Activated naive CD4-positive, alpha-beta T cell treated with anti-CD3 and anti-CD28 coated beads for 36 hours (primary cell): ENCODE measurements at regions not wholly inside any gene's neighbourhood (a gene's known extent, or its start where the extent isn't known, plus 50 kb on each side); places are given as distances from the start of the nearest gene placed in this dataset.

Experiments used
- CTCF ChIA-PET: fragments of 350-600 bp; sonication (Branson Sonifier 250); formaldehyde crosslinking; loops from one replicate; lab custom pipeline; 2021; ENCODE audit warnings: antibody characterized with exemption; lab: Charles Lee
- DNase-seq: peaks from one replicate; pipeline ENCODE4 v3.0.0-alpha.2; 2020
- H3K27ac Mint-ChIP-seq: one replicate; pipeline ENCODE4 v1.8.0; 2021; ENCODE audit warnings: mild to moderate bottlenecking, mixed read lengths
- H3K27me3 Mint-ChIP-seq: one replicate; pipeline ENCODE4 v1.8.0; 2021; ENCODE audit warnings: low read depth, mixed read lengths
- H3K36me3 Mint-ChIP-seq: one replicate; pipeline ENCODE4 v1.8.0; 2021; ENCODE audit warnings: low read depth, mixed read lengths
- H3K4me1 Mint-ChIP-seq: one replicate; pipeline ENCODE4 v1.8.0; 2021; ENCODE audit warnings: low read depth, mixed read lengths
- H3K4me3 Mint-ChIP-seq: one replicate; pipeline ENCODE4 v1.8.0; 2021; ENCODE audit warnings: mild to moderate bottlenecking, moderate library complexity, mixed read lengths
- H3K9me3 Mint-ChIP-seq: one replicate; pipeline ENCODE4 v1.8.0; 2021; ENCODE audit warnings: mixed read lengths
- intact Hi-C: fragments of 100-400 bp; cut with micrococcal nuclease; formaldehyde crosslinking; loops from one replicate; pipeline ENCODE4 v1.15.1; 2023

DNA sequence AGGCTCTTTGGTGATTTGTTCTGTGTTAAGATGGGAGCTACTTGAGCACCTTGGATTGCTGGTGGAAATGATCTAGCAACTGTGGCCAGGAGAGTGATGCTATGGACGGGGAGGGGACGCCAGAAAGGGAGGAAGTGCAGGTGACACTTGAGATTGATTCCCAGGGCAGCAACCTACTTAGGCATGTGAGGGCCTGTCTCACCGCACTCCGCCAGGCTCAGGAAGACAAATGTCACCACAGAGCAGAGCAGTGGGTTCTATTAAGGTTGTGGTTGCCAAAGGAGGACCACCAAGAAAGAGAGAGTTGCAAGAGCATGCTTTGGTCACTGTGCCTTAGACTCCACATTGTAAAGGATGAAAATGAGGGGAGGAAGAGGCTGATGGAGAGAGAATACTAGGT lies 404.3 kb downstream of the IRX1 start:
- no peak overlapping the region for H3K4me3 Mint-ChIP-seq
- H3K27me3 Mint-ChIP-seq, result peaks cover 3% of the 10 kb centered on the region
- intact Hi-C loops, result no loop called here
- no peaks in the 10 kb centered on the region for H3K36me3 Mint-ChIP-seq
- H3K4me1 Mint-ChIP-seq, result no peaks in the 10 kb centered on the region
- H3K27ac Mint-ChIP-seq, result no peak overlapping the region
- peaks cover 6% of the 10 kb centered on the region for H3K9me3 Mint-ChIP-seq
- CTCF ChIA-PET, result no interaction called here
- no peak for DNase-seq

DNA sequence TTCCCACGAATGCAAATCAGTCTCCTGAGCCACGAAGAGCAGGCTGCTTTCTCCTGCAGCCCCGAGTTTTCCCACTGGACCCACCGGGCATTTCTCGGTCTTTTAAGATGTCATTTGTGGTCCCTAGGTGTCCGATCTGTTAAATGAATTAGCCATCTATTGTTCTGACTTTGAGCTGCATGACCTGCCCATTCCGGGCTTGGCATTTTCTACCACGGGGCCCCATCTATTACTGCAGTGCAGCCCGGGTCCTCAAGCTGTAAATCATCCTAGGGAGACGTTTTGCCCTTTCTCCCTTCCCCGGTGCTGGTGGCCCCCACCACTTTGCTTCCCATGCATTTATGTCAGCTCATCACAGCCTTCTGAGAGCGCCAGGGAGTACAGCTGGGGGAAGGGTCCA lies 405.4 kb downstream of the IRX1 start:
- Mint-ChIP-seq H3K36me3 (no peaks in the 10 kb centered on the region), H3K4me3 (no peak overlapping the region), H3K4me1 (no peaks in the 10 kb centered on the region), H3K27ac (no peak overlapping the region), H3K27me3 (peaks cover 3% of the 10 kb centered on the region), H3K9me3 (peaks cover 6% of the 10 kb centered on the region)
- no peak for DNase-seq
- intact Hi-C loops, result no loop called here
- CTCF ChIA-PET, result no interaction called here

DNA sequence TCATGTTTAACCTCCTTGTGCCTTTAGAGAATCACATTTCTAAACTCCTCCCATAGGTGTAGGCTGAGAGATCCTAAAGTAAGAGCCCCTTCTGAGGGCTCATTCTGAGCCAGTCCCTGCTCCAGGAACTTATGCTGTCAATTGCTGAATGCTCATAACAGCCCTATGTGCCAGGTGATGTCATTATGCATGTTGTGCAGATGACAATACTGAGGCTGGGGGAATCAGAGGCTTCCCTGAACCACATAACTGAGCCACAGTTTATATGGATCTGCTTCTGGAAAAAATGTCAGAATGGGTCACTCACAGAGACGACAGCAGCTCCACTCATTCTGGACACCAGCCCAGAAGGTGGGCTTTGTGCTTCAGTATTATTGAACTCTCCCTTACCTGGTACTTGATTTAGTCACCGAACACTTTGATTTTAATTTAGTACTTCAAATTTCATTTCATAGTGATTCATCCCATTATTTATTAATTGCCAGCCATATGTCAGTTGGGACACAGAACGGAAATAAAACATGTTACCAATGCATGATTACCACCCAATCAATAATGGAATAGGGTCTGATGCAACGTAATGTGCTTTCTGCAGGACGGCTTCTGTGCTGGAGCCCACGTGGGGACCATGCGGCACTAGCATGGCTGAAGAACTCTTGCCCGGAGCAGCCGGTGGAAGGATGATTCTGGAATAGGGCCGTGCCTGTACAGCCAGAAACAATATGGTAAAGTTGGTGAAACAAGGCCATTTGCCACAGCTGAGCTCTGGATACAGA lies 406.3 kb downstream of the IRX1 start:
- no peak overlapping the region for H3K4me3 Mint-ChIP-seq
- no peak overlapping the region for H3K27ac Mint-ChIP-seq
- H3K36me3 Mint-ChIP-seq, result no peaks in the 10 kb centered on the region
- H3K27me3 Mint-ChIP-seq, result peaks cover 3% of the 10 kb centered on the region
- intact Hi-C loops, result no loop called here
- no peaks in the 10 kb centered on the region for H3K4me1 Mint-ChIP-seq
- no peak for DNase-seq
- peaks cover 7% of the 10 kb centered on the region for H3K9me3 Mint-ChIP-seq
- CTCF ChIA-PET, result no interaction called here

DNA sequence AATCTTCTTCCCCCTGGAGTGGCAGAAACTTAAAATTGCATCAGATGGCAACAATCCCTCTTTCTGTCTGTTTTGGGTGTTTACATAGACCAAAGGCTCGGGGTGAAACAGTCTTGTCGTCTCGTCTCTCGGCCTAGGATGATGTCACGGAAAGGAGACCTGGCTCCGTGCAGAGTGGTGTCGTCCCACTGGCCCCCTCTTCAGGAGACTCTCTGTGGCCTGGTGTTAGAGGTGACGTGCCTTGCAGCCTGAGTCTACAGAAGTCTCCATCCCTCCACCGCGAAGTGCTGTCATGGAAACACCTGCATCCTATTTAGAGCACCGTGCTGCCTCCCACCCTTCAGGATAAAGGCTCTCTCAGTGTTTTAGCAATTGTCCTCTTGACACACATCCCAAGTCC lies 409.7 kb downstream of the IRX1 start:
- no peak for DNase-seq
- Mint-ChIP-seq H3K36me3 (no peaks in the 10 kb centered on the region), H3K9me3 (peaks cover 3% of the 10 kb centered on the region), H3K4me3 (no peak overlapping the region), H3K27ac (no peak overlapping the region), H3K4me1 (no peaks in the 10 kb centered on the region), H3K27me3 (no peaks in the 10 kb centered on the region)
- intact Hi-C loops, result no loop called here
- CTCF ChIA-PET, result no interaction called here

DNA sequence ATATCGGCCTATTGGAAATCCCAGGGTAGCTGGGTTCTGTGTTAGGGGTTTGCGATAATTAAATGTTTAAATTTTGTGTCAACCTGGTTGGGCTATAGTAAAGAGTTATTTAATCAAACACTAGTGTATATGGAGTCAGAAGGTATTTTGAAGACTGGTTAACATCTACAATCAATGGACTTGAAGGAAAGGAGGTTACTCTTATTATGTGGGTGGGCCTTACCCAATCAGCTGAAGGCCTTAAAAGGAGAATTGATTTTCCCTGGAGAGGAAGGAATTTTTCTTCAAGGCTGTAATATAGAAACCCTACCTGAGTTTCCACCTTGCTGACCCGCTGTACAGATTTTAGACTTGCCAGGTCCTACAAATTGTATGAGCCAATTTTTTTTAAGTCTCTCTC lies 411.4 kb downstream of the IRX1 start:
- CTCF ChIA-PET, result no interaction called here
- no peaks in the 10 kb centered on the region for H3K36me3 Mint-ChIP-seq
- no peak overlapping the region for H3K27ac Mint-ChIP-seq
- DNase-seq, result no peak
- H3K27me3 Mint-ChIP-seq, result no peaks in the 10 kb centered on the region
- no peaks in the 10 kb centered on the region for H3K4me1 Mint-ChIP-seq
- peaks cover 3% of the 10 kb centered on the region for H3K9me3 Mint-ChIP-seq
- intact Hi-C loops, result no loop called here
- no peak overlapping the region for H3K4me3 Mint-ChIP-seq

DNA sequence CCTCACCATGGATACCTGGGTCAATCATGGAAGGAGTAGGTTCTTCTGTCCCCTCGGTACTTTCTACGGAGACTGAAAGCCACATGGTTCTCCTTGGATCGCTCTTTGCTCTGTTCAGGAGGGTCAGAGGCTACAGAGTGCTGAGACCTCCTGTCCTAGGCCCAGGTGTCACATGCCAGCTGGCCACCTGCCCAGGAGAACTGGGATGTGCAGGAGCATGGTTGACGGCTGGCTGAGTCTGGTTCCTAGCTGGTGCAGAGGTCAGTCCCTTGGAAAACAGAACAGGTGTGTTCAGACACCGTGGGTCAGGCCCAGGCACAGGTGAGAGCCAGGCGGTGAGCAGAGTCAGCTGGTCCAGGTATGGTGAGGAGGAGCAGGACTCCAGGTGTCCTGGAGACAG lies 416.3 kb downstream of the IRX1 start:
- Mint-ChIP-seq H3K4me3 (no peak overlapping the region), H3K9me3 (no peaks in the 10 kb centered on the region), H3K4me1 (no peaks in the 10 kb centered on the region), H3K27ac (no peak overlapping the region), H3K27me3 (no peaks in the 10 kb centered on the region), H3K36me3 (no peaks in the 10 kb centered on the region)
- DNase-seq, result no peak
- intact Hi-C loops, result no loop called here
- CTCF ChIA-PET, result no interaction called here

DNA sequence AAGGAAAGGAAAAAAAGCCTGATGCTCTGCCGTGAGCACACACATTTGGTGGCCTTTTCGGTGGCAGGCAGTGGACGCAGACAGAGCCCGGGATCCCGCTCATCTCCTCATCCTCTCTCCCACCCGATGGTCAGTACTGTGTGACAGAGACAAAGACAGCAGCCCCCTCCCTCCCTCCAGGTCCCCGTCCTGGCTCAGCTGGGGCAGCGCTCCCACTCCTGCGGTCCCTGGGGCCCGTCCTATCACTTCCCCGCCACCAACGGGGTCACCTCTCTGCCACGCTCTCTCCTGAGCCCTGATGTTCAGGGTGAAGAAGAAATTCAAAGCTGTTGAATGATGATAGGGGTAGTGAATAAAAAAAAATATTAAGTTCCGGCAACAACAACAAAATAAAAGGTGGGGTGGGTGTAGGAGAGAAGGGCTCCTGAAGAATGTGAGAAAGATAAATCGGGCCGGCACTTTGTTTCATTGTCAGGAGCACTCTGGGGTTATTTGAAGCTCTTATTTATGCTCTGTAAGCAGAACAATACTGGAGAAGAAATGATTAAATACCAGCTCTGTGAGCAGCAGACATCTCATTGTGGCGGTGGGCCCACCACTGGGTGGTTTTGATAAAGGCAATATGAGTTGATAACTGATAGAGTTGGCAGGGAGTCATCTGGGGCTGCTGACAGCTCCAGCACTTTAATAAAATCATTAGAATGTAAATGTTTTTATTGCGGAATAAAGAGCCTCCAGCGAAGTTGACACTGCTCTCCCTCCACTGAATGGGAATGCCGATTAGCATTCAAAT lies 417.7 kb downstream of the IRX1 start:
- H3K4me1 Mint-ChIP-seq, result no peaks in the 10 kb centered on the region
- intact Hi-C loops, result no loop called here
- CTCF ChIA-PET, result no interaction called here

DNA sequence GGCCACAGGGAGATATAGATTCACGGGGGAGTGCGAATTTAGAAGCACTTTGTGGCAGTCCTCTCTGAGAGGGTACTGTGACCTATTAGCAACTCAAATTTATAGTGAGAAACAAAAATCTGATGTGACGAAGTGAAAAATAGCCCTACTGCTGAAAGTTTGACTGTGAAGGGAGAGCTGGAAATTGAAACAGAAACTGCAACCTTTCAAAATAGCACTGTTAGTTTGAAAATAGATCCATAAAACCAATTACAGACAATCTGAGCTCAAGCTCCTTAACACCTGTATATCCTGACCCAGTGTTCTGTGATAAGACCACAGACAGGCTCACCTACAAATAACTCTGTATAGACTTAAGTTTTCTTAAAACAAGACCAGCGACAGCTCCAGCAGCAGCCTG lies 420.1 kb downstream of the IRX1 start:
- H3K36me3 Mint-ChIP-seq, result no peaks in the 10 kb centered on the region
- DNase-seq, result no peak
- no peak overlapping the region for H3K4me3 Mint-ChIP-seq
- intact Hi-C loops, result no loop called here
- H3K27me3 Mint-ChIP-seq, result no peaks in the 10 kb centered on the region
- CTCF ChIA-PET, result no interaction called here
- no peak overlapping the region for H3K27ac Mint-ChIP-seq
- H3K4me1 Mint-ChIP-seq, result no peaks in the 10 kb centered on the region
- peaks cover 2% of the 10 kb centered on the region for H3K9me3 Mint-ChIP-seq

More for the DNA sequence above, 417.7 kb downstream of the IRX1 start:
- Mint-ChIP-seq H3K4me3 (no peak overlapping the region), H3K27ac (no peak overlapping the region), H3K27me3 (no peaks in the 10 kb centered on the region), H3K36me3 (no peaks in the 10 kb centered on the region), H3K9me3 (no peaks in the 10 kb centered on the region)
- DNase-seq, result no peak

DNA sequence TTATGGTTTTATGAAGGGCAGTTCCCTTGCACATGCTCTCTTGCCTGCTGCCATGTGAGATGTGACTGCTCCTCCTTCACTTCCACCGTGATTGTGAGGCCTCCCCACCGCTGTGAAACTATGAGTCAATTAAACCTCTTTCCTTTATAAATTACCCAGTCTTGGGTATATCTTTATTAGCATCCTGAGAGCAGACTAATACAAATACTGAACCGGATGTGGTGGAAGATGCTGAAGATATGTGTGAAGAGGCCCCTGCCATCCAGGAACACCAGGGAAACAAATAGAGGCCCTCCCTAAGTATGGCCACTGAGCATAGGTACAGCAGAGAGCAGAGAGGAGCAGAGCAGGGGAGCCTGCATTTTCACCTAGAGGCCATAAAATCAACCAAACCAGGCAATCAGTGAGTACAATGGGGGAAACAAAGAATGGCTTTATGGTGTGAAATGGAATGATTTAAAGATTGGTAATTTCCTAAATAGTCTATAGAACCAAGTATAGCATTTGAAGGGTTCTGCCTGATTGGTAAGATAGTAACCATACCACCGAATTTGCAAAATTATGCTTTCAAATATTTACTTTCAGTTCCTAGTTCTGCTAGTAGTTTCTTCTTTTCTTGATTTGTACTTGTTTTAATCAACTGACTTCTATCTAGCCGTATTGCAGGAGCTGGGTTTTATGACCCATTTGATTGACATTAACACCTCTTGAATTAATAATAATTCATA lies 421.6 kb downstream of the IRX1 start:
- Mint-ChIP-seq H3K27ac (no peak overlapping the region), H3K4me1 (no peaks in the 10 kb centered on the region), H3K27me3 (no peaks in the 10 kb centered on the region), H3K4me3 (no peak overlapping the region), H3K36me3 (no peaks in the 10 kb centered on the region), H3K9me3 (peaks cover 2% of the 10 kb centered on the region)
- CTCF ChIA-PET, result no interaction called here
- no peak for DNase-seq
- intact Hi-C loops, result no loop called here

DNA sequence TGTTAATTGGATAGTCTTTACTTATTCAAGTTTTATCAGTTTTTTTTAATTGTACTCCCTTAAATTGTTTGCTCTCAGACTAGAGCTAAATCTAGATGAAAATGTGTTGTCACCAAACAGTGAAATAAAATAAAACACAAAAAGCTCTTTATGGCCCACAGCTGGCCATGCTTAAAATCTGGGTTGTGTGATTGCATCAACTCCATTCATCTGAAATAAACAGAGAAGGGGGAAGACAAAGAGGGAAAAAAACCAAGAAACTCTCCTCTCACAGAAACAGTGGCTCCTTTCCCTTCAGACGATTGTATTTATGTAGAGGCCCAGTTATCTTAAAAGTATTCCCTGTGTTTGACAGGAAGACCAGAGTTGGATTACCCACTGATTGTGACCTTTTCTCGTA lies 422.4 kb downstream of the IRX1 start:
- no peaks in the 10 kb centered on the region for H3K4me1 Mint-ChIP-seq
- H3K4me3 Mint-ChIP-seq, result no peak overlapping the region
- CTCF ChIA-PET, result interaction anchor here (0.6 kb wide), 1 partner anchor 1054 kb away, joined by 4 read pairs; no protein-coding TSS in a partner anchor
- no peaks in the 10 kb centered on the region for H3K36me3 Mint-ChIP-seq
- no peak for DNase-seq
- peaks cover 2% of the 10 kb centered on the region for H3K9me3 Mint-ChIP-seq
- intact Hi-C loops, result no loop called here
- no peak overlapping the region for H3K27ac Mint-ChIP-seq
- no peaks in the 10 kb centered on the region for H3K27me3 Mint-ChIP-seq

DNA sequence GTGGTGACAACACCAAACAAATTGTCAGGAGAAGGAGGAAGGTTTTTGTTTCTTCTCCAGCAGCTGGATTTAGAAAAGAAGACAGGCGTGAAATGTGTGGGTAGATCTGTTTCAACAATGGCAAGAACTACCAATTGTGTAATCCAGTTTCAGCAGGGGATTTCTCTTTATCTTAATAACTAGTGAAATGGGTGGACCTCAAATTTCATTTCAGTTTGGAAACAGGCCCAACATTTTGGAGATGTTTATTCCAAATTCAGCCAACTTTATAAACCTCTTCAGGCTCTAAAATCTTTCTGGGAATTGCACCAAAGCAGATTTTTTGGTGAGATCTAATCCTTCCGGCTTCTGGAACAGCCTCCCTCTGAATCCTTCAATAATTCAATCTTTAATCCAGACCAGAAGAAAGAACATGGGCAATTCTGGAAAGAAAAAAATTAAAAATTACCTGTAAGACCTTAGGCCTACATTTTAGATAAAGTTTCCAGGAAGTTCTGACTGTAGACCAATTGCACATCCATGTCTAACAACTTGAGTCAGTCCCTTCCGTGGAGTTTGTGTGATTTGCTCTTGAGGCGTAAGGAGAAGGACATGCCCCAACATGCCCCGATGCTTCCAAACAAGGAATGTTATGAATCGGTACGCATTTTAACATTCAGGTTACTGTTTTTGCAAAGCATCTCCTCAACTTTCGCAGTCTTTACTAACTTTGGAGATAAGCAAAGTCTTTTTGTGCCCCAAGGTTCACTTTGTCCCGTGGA lies 423.6 kb downstream of the IRX1 start:
- no peak for DNase-seq
- CTCF ChIA-PET, result no interaction called here
- no peaks in the 10 kb centered on the region for H3K36me3 Mint-ChIP-seq
- no peaks in the 10 kb centered on the region for H3K27me3 Mint-ChIP-seq
- no peak overlapping the region for H3K4me3 Mint-ChIP-seq
- no peak overlapping the region for H3K27ac Mint-ChIP-seq
- no peaks in the 10 kb centered on the region for H3K4me1 Mint-ChIP-seq
- intact Hi-C loops, result no loop called here
- H3K9me3 Mint-ChIP-seq, result peaks cover 2% of the 10 kb centered on the region

DNA sequence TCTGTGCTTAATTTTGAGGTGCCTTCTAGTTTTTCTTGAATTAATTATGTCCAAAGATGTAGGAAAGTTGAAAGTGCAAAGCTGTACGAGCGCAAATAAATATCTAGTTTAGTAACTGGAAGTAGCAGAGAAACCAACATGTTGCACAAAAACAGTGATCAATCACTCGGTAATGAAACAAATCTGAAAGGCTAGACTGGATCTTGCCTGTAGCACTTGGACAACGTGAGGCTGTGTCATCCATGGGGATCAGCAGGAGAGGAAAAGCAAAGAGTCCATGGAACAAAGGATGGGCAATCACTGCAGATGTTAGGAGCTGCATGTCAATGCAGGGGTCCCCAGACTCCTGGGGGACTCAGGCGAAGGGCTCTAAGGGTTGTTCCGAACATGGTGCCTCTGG lies 424.2 kb downstream of the IRX1 start:
- H3K9me3 Mint-ChIP-seq, result peaks cover 2% of the 10 kb centered on the region
- CTCF ChIA-PET, result no interaction called here
- no peak overlapping the region for H3K4me3 Mint-ChIP-seq
- no peaks in the 10 kb centered on the region for H3K27me3 Mint-ChIP-seq
- intact Hi-C loops, result no loop called here
- no peaks in the 10 kb centered on the region for H3K36me3 Mint-ChIP-seq
- H3K27ac Mint-ChIP-seq, result no peak overlapping the region
- no peaks in the 10 kb centered on the region for H3K4me1 Mint-ChIP-seq
- no peak for DNase-seq
